ENCODE measurements at regions not wholly inside any gene's neighbourhood (a gene's known extent, or its start where the extent isn't known, plus 50 kb on each side); places are given as distances from the start of the nearest gene placed in this dataset.

- TF ChIP-seq EZH2 (IDR thresholded peaks at IDR 0.05; ENCODE audit: borderline replicate concordance, insufficient read depth, low read depth, low read length, poor library complexity, severe bottlenecking) = no peak
- TF ChIP-seq CTCF (IDR thresholded peaks at IDR 0.05) = no peak
Measured at GRCh38 chr2:49770919-49771318, 616.6 kb upstream of the FSHR start.

Data from B cell (primary cell).